Keratinocyte (primary cell): ENCODE measurements at regions not wholly inside any gene's neighbourhood (a gene's known extent, or its start where the extent isn't known, plus 50 kb on each side); places are given as distances from the start of the nearest gene placed in this dataset.

Source experiments
- CTCF ChIP-seq, 3 experiments: IDR thresholded peaks in 1 of 3; conservative IDR thresholded peaks in 1 of 3; optimal IDR thresholded peaks in 1 of 3; 2 replicates in 2 of 3; 3 replicates in 1 of 3; pipeline versions ENCODE3 to v1.5.1; 2011; ENCODE audit warnings: low read length in 3 of 3, mild to moderate bottlenecking in 3 of 3, moderate library complexity in 2 of 3, control low read depth in 1 of 3, inconsistent platforms in 1 of 3; ENCODE audit not compliant: insufficient read depth in 2 of 3; ENCODE audit errors: extremely low read depth in 1 of 3
- EZH2 ChIP-seq: IDR thresholded peaks from one replicate; pipeline ENCODE4 v1.6.1; 2012; ENCODE audit warnings: inconsistent platforms, mild to moderate bottlenecking, low read length, moderate library complexity

- no peak for TF ChIP-seq CTCF (optimal IDR thresholded peaks at IDR 0.05 in 1 of 3, IDR thresholded peaks at IDR 0.05 in 1 of 3, conservative IDR thresholded peaks at IDR 0.05 in 1 of 3; ENCODE audit: extremely low read depth in 1 of 3, insufficient read depth in 2 of 3, low read length in 3 of 3)
- TF ChIP-seq EZH2, result no peak
Observed at GRCh38 chr21:15252431-15252830, 187.6 kb upstream of the NRIP1 start.
